Trophoblast cell (in vitro differentiated cells and primary cell): ENCODE measurements at regions not wholly inside any gene's neighbourhood (a gene's known extent, or its start where the extent isn't known, plus 50 kb on each side); places are given as distances from the start of the nearest gene placed in this dataset.

Experiments
- DNase-seq, 2 donors: peaks; one replicate each; pipeline ENCODE4 v3.0.0-alpha.2; 2016
- H2AFZ ChIP-seq: 2 replicates; pipeline ENCODE4 v1.6.1; 2013; ENCODE audit warnings: low read length, moderate library complexity, mild to moderate bottlenecking; ENCODE audit not compliant: insufficient read depth, poor library complexity
- H2AK5ac ChIP-seq: 2 replicates; pipeline ENCODE4 v1.6.1; 2013; ENCODE audit warnings: mild to moderate bottlenecking, low read length
- H2BK120ac ChIP-seq: 2 replicates; pipeline ENCODE4 v1.6.1; 2013; ENCODE audit warnings: low read length, mild to moderate bottlenecking, moderate library complexity; ENCODE audit not compliant: insufficient read depth, poor library complexity
- H2BK12ac ChIP-seq: 2 replicates; pipeline ENCODE4 v1.6.1; 2013; ENCODE audit warnings: mild to moderate bottlenecking, low read length, moderate library complexity
- H2BK5ac ChIP-seq: 2 replicates; pipeline ENCODE4 v1.6.1; 2013; ENCODE audit warnings: low read length, low read depth, moderate library complexity, mild to moderate bottlenecking; ENCODE audit not compliant: poor library complexity
- H3K14ac ChIP-seq: 2 replicates; pipeline ENCODE4 v1.6.1; 2013; ENCODE audit warnings: mild to moderate bottlenecking, low read length
- H3K18ac ChIP-seq: 2 replicates; pipeline ENCODE4 v1.6.1; 2013; ENCODE audit warnings: mild to moderate bottlenecking, low read length
- H3K23ac ChIP-seq: 2 replicates; pipeline ENCODE4 v1.6.1; 2013; ENCODE audit warnings: low read length
- H3K27ac ChIP-seq: 2 replicates; pipeline ENCODE4 v1.5.1; 2013; ENCODE audit warnings: low read depth, mild to moderate bottlenecking, inconsistent platforms, low read length, moderate library complexity
- H3K27me3 ChIP-seq: 2 replicates; pipeline ENCODE4 v1.6.1; 2013; ENCODE audit warnings: inconsistent platforms, mild to moderate bottlenecking, low read length, moderate library complexity; ENCODE audit not compliant: insufficient read depth
- H3K36me3 ChIP-seq, 2 experiments: 1 replicate in 1 of 2; 2 replicates in 1 of 2; pipeline ENCODE4 v1.6.1; 2013; ENCODE audit warnings: low read length in 2 of 2, mild to moderate bottlenecking in 2 of 2, moderate library complexity in 1 of 2; ENCODE audit not compliant: insufficient read depth in 2 of 2, control insufficient read depth in 1 of 2
- H3K4ac ChIP-seq: 2 replicates; pipeline ENCODE4 v1.6.1; 2013; ENCODE audit warnings: low read depth, mild to moderate bottlenecking, low read length, moderate library complexity
- H3K4me1 ChIP-seq, 2 experiments: 1 replicate in 1 of 2; 2 replicates in 1 of 2; pipeline ENCODE4 v1.6.1; 2013; ENCODE audit warnings: low read length in 2 of 2, mild to moderate bottlenecking in 2 of 2, moderate library complexity in 1 of 2; ENCODE audit not compliant: insufficient read depth in 2 of 2, control insufficient read depth in 1 of 2
- H3K4me2 ChIP-seq: 2 replicates; pipeline ENCODE4 v1.6.1; 2013; ENCODE audit warnings: inconsistent platforms, mild to moderate bottlenecking, low read length, moderate library complexity
- H3K4me3 ChIP-seq: 2 replicates; pipeline ENCODE4 v1.5.1; 2013; ENCODE audit warnings: mild to moderate bottlenecking, low read depth, low read length, inconsistent platforms
- H3K79me1 ChIP-seq: one replicate; pipeline ENCODE4 v1.6.1; 2013; ENCODE audit warnings: low read length
- H3K79me2 ChIP-seq: 2 replicates; pipeline ENCODE4 v1.6.1; 2013; ENCODE audit warnings: low read length, mild to moderate bottlenecking; ENCODE audit not compliant: control insufficient read depth, insufficient read depth, poor library complexity
- H3K9ac ChIP-seq: 2 replicates; pipeline ENCODE4 v1.6.1; 2013; ENCODE audit warnings: mild to moderate bottlenecking, low read length
- H3K9me3 ChIP-seq: 2 replicates; pipeline ENCODE4 v1.6.1; 2013; ENCODE audit warnings: low read depth, mild to moderate bottlenecking, control low read depth, inconsistent platforms, low read length; ENCODE audit not compliant: insufficient read depth
- H4K12ac ChIP-seq: 2 replicates; pipeline ENCODE4 v1.6.1; 2013; ENCODE audit warnings: low read depth, mild to moderate bottlenecking, low read length, moderate library complexity
- H4K8ac ChIP-seq: 2 replicates; pipeline ENCODE4 v1.6.1; 2013; ENCODE audit warnings: low read depth, mild to moderate bottlenecking, low read length, moderate library complexity
- H4K91ac ChIP-seq: one replicate; pipeline ENCODE4 v1.6.1; 2013; ENCODE audit warnings: low read depth, mild to moderate bottlenecking, low read length, moderate library complexity
- WGBS: extraction: QIAGEN DNeasy Blood & Tissue Kit; methylation state at CpG from one replicate; pipeline ENCODE4 v1.1.7; 2013; ENCODE audit warnings: missing lambda C conversion rate; ENCODE audit not compliant: insufficient read length, insufficient coverage; ENCODE audit errors: extremely low coverage; 5-methylcytosine and 5-hydroxymethylcytosine counted together

DNA sequence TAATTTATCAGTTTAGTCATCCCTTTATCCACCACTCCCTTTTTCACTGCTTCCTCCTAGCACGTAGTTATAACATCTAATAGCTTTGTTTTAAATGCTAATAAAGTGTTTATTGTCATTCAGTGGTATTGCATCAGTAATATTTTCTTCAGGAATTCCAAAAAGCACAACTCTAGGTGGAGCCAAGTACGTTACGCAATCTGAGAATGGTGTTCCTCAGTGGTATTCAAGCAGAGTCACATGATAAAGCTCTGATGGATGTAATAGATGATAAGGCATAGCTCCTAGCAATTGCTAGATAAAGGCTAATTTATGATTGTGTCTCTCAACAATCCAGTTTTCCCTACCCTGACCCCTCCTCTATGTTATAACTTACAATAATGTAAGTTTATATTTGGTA lies 494.6 kb upstream of the ADGRL4 start:
- no peak overlapping the region for H4K91ac ChIP-seq
- no peak overlapping the region for H3K4me3 ChIP-seq

DNA sequence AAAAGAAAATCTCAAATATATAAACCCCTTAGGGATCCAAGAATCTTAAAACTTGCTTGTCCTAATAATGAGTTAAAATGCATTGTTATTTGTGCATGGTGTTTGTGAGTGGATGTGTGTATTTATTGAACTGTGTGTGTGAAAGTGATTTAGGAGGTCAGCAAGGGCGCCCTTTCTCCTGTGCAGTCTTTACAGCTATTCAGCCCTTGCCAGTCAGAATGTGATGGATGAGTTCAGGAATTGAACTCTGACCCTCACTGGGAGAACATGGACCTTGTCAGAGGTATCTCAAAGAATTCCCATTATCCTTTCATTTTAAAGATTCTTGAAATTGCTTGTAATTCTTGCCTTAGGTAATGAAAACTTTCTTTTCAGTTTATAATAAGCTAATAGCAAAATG lies 493.0 kb upstream of the ADGRL4 start:
- Histone ChIP-seq H3K4ac (no peak overlapping the region), H2AFZ (no peak overlapping the region), H3K4me2 (no peak overlapping the region), H4K12ac (no peak overlapping the region), H2BK120ac (no peak overlapping the region), H3K4me1 (no peaks in the 10 kb centered on the region), H3K79me1 (no peaks in the 10 kb centered on the region), H3K9ac (no peak overlapping the region), H3K36me3 (no peaks in the 10 kb centered on the region), H3K27me3 (no peaks in the 10 kb centered on the region), H2BK12ac (no peak overlapping the region), H3K9me3 (no peaks in the 10 kb centered on the region), H2BK5ac (no peak overlapping the region), H3K18ac (no peak overlapping the region), H4K8ac (no peak overlapping the region), H3K23ac (no peak overlapping the region), H4K91ac (no peak overlapping the region), H3K14ac (no peak overlapping the region), H3K27ac (no peak overlapping the region), H3K4me3 (no peak overlapping the region), H3K79me2 (no peaks in the 10 kb centered on the region), H2AK5ac (no peak overlapping the region)
- no peak for DNase-seq
- no CpG with 5 or more reads among the region's 1 CpG for WGBS

More for the DNA sequence above, 494.6 kb upstream of the ADGRL4 start:
- no peak overlapping the region for H3K27ac ChIP-seq
- H2BK120ac ChIP-seq, result no peak overlapping the region
- H3K36me3 ChIP-seq, result no peaks in the 10 kb centered on the region
- H4K8ac ChIP-seq, result no peak overlapping the region
- no peak overlapping the region for H2BK12ac ChIP-seq
- H3K18ac ChIP-seq, result no peak overlapping the region
- H3K9me3 ChIP-seq, result no peaks in the 10 kb centered on the region
- no CpG with 5 or more reads among the region's 3 CpGs for WGBS
- H3K14ac ChIP-seq, result no peak overlapping the region
- H3K27me3 ChIP-seq, result no peaks in the 10 kb centered on the region
- no peak overlapping the region for H2AFZ ChIP-seq
- peak in 1 of 2 donors; percentile 17 for DNase-seq
- H2BK5ac ChIP-seq, result no peak overlapping the region
- H3K79me1 ChIP-seq, result no peaks in the 10 kb centered on the region
- H2AK5ac ChIP-seq, result no peak overlapping the region
- H3K4me2 ChIP-seq, result no peak overlapping the region
- H3K23ac ChIP-seq, result no peak overlapping the region
- no peak overlapping the region for H3K4ac ChIP-seq
- H3K79me2 ChIP-seq, result no peaks in the 10 kb centered on the region
- no peak overlapping the region for H4K12ac ChIP-seq
- no peak overlapping the region for H3K9ac ChIP-seq
- no peaks in the 10 kb centered on the region for H3K4me1 ChIP-seq

DNA sequence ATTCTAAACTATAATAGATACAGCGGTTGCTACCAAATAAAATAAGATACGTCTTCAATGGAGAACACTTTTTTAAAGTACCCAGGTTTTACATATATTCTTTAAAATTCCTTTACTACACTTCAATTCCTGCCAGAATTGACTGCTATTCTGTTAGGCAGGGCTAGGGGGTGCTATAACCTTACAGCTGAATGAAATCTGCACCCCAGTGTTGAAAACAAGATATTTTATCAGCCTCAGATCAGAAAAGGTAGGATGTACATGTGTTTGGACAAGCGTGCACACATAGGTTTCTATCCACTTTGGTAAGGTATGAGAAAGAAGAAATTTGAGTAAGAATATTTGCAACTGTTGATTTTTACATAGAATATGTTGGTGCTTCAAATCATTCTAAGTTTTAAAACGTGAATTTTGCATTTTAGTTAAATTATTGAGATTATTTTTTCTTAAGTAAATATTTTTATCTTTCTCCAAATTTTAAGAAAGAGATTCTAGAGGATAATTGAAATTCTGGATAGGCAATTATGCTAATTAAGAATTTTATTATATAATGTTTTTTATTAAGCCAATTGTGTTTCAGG lies 490.8 kb upstream of the ADGRL4 start:
- Histone ChIP-seq H3K27me3 (no peaks in the 10 kb centered on the region), H3K23ac (no peak overlapping the region), H3K4ac (no peak overlapping the region), H2AK5ac (no peak overlapping the region), H3K4me2 (no peak overlapping the region), H4K8ac (no peak overlapping the region), H2AFZ (no peak overlapping the region), H2BK12ac (no peak overlapping the region), H2BK120ac (no peak overlapping the region), H2BK5ac (no peak overlapping the region), H3K4me1 (no peaks in the 10 kb centered on the region), H4K91ac (no peak overlapping the region), H3K79me2 (no peaks in the 10 kb centered on the region), H3K9me3 (no peaks in the 10 kb centered on the region), H3K79me1 (no peaks in the 10 kb centered on the region), H3K14ac (no peak overlapping the region), H3K4me3 (no peak overlapping the region), H3K18ac (no peak overlapping the region), H3K36me3 (no peaks in the 10 kb centered on the region), H3K9ac (no peak overlapping the region), H3K27ac (no peak overlapping the region), H4K12ac (no peak overlapping the region)
- peak in 1 of 2 donors; percentile 31 for DNase-seq
- WGBS, result no CpG with 5 or more reads among the region's 4 CpGs

DNA sequence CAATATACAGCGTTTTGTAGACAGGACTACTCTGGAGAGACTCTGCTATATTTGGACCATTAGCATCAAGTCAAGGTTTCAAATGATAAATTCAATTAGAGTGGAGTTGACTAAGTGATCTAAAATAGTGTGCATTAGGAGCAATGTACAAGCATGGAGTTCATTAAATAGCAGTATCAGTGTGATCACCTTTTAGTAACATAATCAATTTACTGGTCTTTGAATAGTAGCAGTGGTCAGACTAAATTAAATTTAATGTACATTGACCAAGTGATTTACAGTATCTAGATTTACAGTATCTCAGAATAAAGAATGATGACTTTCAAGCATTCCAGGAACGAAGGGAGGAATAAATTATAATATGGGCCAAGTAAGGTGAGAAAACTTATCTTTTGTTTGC lies 489.6 kb upstream of the ADGRL4 start:
- Histone ChIP-seq H3K36me3 (no peaks in the 10 kb centered on the region), H2BK120ac (no peak overlapping the region), H3K79me1 (no peaks in the 10 kb centered on the region), H4K91ac (no peak overlapping the region), H3K9ac (no peak overlapping the region), H3K14ac (no peak overlapping the region), H3K4me2 (no peak overlapping the region), H3K4ac (no peak overlapping the region), H2AFZ (no peak overlapping the region), H3K18ac (no peak overlapping the region), H2BK5ac (no peak overlapping the region), H2BK12ac (no peak overlapping the region), H3K4me1 (no peaks in the 10 kb centered on the region), H2AK5ac (no peak overlapping the region), H3K23ac (no peak overlapping the region), H3K9me3 (no peaks in the 10 kb centered on the region), H4K12ac (no peak overlapping the region), H3K27me3 (no peaks in the 10 kb centered on the region), H3K27ac (no peak overlapping the region), H3K4me3 (no peak overlapping the region), H3K79me2 (no peaks in the 10 kb centered on the region), H4K8ac (no peak overlapping the region)
- no CpG with 5 or more reads among the region's 2 CpGs for WGBS
- DNase-seq, result no peak
